ENCODE measurements at regions not wholly inside any gene's neighbourhood (a gene's known extent, or its start where the extent isn't known, plus 50 kb on each side); places are given as distances from the start of the nearest gene placed in this dataset.
"Not testable (repeated sequence)": the region's sequence is repeated elsewhere in the genome, so short reads cannot be mapped to it uniquely, and the experiment has no call there.

DNA sequence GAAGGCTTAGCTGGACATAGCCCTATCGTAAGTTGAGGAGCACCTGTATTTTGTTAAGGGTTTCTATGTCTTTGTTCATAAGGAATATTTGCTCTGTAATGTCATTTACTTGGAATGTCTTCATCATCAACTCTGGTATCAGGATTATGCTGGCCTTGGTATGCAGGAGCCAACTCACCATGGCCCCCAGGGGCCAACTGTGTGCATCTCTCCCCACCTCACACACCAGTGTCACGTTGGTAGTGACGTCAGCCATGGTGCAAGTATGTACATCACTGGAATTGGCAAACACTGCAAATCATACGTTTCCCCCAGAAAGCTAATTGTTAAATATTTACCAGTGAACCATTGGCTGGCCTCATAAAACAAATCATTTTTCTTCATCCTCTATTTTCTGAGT, 70.8 kb downstream of the YTHDF1 start:
- no peak for DNase-seq (ENCODE audit: low spot score)

DNA sequence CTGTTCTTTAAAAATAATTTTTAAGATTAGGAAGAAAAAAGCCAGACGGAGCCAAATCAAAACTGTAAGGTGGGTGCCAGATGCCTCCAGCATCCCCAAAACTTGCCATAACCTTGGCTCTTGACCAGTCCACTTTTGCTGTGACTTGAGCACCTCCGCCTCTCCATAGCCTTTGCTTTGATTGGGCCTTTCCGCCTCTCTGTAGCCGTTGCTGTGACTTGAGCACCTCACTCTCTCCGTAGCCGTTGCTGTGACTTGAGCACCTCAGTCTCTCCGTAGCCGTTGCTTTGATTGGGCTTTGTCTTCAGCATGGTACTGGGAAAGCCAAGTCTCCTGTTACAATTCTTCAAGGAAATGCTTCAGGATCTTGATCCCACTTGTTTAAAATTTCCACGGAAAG, 73.0 kb downstream of the YTHDF1 start:
- DNase-seq (ENCODE audit: low spot score) = no peak

DNA sequence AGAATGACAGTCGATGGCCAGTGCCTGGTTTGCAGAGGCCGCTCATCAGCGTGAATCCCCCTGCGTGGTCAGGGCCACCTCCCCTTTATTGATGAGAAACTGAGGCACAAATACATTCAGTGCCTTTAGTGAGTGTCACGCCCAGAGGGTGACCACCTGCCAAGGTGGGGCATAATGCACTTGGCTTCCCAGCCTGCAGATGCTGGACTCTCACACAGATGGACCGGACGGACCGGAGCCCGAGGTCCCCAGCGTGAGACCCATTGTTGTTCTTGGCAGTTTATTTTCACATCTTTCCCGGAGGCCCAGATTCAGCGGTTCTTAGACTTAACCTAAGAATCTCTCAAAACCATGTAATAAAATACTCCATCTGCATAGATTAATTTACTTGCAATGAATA, 74.4 kb downstream of the YTHDF1 start:
- DNase-seq (ENCODE audit: low spot score) = no peak

DNA sequence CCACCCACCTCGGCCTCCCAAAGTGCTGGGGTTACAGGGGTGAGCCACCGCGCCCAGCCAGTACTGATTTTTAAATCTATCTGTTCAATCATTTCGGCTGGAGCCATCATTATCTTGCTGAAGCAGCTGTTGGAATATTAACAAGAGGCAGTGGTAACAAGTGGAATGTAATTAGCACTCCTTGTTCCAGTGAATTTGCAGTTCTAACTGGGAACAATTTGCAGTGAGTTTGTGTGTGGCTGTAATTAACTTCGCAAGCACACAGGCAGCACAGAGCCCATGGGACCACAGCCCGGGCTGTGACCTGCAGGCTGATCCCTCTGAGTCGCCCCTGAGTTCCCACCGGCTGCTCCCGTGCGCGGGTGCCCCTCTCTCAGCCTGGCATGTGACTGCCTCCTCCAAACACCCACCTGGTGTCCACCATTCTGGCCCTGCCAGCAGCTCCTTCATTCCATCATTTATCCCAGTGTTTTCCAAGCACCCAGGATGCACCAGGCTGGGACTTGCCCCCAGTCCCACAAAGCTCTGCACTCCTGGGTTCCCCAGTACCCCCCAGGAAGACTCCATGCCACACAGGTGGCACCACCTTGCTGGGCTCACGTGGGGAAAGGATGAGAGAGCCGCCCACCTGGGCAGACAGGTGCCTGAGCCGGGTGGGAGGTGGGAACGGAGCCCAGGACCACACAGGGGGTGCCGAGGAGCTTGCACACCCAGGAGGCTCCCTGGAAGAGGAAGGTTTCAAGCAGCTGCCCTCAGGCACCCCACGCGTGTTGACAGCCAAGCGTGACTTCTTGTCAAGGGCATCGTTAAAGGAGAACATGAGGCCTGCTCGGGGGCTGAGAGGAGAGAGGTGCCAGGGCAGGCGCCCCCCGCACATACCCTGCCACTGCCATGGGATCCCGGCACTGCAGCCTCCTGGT, 75.2 kb downstream of the YTHDF1 start:
- no peak for DNase-seq (ENCODE audit: low spot score)

DNA sequence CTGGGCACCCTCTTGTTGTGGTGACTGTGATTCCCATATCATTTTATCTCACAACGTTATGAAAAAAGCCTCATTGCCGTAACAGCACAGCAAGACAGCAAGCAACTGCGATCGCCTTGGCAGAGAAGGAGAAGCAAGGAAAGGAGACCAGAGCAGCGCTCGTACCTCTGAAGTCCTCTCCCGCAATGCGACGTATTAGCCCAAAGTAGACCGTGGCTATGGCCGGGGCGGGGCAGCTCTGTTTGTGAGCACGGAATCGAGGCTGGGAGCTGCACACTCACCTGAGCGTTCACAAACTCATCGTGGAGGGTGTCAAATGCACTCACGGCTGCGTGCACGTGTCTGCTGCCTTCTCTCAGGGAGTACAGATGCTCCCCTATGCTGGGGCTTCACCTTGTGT, 76.1 kb downstream of the YTHDF1 start:
- no peak for DNase-seq (ENCODE audit: low spot score)

DNA sequence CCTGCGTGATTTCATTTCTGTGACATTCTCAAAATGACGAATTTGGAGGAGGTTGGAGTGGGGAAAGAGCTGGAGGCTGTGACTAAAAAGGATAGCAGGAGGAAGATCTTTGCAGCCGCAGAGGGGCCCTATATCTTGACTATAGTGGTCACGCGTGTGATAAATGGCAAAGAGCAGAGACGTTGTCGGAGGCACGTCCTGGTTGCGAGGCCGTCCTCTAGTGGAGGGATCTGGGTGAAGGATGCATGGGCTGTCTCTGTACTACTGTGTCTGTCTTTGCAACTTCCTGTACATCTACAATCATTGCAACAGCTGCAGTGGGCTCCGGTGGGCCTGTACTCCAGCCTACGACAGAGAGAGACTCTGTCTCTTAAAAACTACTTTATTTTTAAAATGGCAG, 76.6 kb downstream of the YTHDF1 start:
- no peak for DNase-seq (ENCODE audit: low spot score)

DNA sequence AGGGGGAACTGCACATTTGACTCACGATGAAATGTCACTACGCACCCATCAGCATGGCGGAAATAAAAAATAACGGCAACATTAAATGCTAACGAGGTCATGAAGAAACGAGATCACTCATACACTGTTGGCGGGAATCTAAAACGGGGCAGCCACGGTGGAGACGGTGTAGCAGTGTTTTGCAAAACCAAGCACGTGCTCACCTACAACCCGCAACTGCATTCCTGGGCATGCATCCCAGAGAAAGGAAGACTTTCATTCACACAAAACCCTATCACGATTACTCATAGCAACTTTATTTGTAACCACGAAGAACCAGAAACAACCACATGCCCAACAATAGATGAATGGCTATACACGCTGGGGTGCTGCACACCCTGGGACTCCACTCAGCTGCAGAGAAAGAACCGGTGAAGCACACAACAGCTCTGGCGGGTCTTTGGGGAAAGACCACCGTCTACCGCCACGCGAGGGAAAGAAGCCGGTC, 77.0 kb downstream of the YTHDF1 start:
- DNase-seq (ENCODE audit: low spot score) = no peak

DNA sequence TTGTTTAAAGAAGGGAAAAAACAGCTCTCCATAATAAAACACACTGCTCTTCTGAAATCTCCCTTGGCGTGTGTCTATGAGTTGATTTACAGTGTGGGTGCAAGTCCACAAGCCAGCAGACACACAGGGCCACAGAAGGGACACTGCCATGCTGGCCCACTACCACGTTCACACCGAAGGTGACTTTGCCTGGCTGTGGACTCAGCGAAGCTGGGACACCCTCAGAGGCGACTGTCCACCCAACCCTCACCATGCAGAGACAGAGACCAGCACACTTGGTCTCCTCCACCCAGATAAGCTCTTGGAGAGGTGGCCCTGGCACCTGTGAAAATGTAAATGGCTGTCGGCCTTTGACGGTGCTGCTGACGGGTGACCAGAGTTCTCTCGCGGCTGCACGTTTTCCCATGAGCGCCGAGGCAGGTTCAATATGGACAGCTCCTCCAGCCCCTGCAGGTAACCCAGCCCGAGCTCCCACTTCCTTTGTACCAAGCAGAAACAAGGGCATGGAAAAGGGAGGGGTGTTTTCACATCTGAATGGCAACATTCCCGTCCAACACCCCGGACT, 78.0 kb downstream of the YTHDF1 start:
- no peak for DNase-seq (ENCODE audit: low spot score)

DNA sequence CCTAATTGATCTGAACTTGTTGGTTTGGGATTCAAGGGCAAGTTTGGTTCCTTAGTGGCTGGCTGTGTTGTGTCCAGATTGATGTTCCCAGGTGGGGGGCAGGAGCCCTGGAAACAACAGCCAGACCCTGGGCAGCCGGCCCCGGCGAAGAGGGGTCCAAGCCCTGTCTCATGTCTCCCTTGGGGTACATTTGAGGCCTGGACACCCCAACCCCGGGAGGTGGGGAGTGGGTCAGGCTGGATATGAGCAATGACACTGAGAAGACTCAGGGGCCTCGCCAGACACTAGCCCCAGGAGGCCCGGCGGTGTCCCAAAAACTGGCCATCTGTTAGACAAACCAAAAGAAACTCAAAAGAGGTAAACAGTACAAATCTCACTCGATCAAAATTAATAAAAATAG, 79.6 kb downstream of the YTHDF1 start:
- DNase-seq (ENCODE audit: low spot score) = no peak

DNA sequence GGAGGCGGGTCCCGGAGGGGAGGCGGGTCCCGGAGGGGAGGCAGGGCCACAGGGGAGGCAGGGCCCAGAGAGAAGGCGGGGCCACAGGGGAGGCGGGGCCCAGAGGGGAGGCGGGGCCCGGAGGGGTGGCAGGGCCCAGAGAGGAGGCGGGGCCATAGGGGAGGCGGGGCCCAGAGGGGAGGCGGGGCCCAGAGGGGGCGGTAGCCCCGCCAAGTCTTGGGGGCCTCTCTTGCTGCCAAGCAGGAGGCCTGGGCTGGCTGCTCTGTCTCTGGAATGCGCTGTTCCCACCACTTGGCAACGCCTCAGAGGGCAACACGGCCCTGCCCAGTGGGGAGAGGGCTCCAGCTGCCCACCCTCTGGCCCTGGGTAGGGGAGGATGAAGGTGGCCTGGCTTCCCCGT, 80.5 kb downstream of the YTHDF1 start:
- DNase-seq (ENCODE audit: low spot score) = no peak

DNA sequence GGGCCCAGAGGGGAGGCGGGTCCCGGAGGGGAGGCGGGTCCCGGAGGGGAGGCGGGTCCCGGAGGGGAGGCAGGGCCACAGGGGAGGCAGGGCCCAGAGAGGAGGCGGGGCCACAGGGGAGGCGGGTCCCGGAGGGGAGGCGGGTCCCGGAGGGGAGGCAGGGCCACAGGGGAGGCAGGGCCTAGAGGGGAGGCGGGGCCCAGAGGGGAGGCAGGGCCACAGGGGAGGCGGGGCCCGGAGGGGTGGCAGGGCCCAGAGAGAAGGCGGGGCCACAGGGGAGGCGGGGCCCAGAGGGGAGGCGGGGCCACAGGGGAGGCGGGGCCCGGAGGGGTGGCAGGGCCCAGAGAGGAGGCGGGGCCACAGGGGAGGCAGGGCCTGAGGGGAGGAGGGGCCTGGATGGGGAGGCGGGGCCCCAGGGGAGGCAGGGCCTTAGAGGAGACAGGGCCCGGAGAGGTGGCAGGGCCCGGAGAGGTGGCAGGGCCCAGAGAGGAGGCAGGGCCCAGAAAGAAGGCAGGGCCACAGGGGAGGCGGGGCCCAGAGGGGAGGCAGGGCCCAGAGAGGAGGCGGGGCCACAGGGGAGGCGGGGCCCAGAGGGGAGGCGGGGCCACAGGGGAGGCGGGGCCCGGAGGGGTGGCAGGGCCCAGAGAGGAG, 81.1 kb downstream of the YTHDF1 start:
- not testable (repeated sequence) for DNase-seq (ENCODE audit: low spot score)

DNA sequence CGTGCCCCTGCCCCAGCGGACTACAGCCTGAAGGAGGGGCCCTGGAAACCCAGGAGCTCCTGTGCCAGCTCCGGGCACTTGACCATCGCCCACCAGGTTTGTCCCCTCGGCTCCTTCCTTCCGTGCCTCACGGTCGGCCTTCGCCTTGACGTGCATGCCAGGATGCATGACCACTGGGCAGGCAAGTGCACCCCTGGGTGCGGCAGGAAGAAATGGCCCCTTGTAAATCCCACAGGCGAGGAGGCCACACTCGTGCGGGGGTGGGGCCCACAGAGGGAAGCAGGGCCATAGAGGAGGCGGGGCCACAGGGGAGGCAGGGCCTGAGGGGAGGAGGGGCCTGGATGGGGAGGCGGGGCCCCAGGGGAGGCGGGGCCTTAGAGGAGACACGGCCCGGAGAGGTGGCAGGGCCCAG, 81.7 kb downstream of the YTHDF1 start:
- DNase-seq (ENCODE audit: low spot score) = no peak

DNA sequence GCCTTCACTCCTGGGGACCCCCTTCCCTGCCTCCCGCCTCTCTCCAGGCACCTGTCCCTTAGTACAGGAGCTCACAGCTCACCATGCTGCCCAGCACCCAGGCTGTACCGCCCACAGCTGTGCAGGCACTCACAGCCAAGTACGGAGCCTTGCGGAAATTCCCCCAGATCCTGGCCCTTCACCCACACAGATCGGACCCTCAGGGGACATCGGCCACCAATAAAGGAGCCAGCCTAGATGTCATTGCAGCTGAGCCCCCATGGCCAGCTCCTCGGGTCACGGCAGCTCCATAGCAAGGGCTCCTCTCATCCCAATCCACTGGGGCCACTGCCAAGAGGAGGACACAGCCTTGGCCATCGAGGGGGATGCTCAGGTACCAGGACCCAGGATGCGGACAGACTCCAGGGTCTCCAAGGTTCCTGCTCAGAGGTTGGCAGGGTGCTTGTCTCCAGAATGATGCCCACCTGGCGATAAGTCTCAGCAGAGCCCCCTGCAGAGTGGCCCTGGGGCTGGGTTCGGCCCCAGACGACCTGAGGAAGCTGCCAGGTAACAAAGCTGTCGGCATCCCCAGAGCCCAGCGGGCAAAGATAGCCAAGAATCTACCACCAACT, 82.3 kb downstream of the YTHDF1 start:
- no peak for DNase-seq (ENCODE audit: low spot score)

DNA sequence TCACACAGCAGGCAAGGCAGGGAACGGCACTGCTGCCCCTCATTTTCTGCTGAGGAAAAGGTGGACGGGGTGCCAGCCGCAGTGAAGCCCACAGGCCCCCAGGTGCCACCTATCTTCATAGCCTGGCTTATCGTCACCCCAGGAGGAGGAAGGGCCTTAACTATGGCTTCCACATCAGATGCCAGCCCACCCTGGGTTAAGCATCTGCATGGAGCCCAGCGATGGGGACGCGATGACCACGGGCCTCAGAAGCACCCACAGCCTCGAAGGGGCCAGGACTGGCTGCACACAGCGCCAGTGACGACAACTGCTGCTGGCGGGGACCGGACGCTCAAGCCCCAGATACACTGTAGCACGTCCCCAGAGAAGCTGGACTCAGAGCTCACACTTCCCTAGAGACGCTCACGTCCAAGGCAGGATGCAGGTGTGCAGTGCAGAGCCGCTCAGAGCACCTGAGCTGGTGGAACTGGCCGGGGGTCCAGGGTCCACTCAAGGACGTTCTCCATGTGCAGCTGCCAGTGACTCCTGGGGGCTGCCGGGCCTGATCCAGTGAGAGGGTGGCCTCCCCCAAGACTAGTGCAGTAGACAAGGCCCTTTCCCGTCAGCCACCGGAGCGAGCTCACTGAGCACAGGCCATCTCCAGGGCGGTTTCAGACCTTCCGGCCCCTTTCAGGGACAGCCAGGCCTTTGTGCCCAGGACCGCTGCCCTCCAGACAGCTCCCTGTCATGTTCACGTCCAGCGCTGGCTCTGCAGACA, 83.0 kb downstream of the YTHDF1 start:
- DNase-seq (ENCODE audit: low spot score) = no peak

DNA sequence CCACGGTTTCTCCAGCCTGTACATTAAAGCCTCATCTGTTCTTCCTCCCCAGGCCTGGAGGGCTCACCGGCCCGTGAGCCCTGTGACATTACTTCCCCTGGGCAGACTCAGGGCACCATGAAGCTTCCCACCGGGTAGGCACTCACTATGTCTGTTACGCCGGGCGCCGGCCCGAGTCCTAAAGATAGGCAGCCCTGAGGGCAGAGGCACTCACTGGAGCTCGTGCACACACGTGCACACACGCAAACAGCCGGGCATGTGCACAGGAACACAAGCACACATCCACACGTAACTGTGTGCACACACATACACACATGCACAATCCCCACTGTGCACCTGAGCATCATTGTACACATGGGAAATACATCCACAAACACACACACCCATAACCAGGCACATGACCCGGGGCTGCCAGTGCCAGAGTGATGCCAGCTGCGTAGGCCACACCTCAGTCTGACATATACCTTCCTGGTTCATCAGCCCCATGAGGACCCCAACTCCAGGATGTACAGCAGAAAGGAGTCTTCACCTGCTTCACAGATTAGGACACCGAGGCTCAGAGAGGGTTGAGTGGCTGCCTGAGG, 83.7 kb downstream of the YTHDF1 start:
- DNase-seq (ENCODE audit: low spot score) = no peak

DNA sequence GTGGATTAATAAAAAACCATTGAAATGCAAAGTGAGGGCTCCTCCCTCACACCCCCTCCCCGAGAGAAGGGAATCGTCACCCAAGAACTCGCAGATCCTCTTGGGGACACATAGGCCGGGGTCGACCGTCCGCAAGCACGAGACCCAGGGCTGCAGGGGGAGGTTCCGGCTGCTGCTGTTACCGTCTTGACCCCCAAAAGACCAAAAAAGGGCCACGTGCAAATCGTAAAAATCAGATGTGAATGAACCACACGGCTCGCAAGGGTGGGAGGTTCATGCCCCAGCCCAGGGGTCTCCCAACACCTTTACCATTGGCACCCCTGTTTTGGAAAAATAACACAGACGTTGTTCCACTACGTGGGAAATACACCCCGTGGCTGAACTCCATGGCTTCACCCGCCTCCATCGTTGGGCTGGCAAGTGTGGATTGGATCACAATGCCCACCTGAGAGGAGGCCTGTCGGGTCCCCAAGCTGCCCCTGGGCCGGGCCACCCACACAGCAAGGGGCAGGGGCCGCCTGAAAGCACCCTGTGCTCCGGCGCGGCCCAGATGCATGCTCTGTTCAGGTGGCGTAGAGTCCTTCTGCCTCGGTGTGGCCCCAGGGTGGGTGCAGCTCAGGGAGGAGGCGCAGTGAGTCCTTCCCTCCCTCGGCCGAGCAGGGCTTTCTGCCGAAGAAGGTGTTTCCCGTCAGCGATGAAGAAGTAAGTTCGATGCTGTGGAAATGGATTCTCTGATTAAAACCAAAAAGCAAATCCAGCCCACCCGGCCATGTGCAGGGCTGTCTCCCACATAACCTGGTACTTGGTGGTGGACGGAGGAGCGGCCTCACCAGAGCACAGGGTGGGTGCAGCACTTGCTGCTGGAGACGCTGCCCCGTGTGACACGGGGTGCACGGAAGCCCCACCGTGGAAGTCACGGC, 85.0 kb downstream of the YTHDF1 start:
- no peak for DNase-seq (ENCODE audit: low spot score)

DNA sequence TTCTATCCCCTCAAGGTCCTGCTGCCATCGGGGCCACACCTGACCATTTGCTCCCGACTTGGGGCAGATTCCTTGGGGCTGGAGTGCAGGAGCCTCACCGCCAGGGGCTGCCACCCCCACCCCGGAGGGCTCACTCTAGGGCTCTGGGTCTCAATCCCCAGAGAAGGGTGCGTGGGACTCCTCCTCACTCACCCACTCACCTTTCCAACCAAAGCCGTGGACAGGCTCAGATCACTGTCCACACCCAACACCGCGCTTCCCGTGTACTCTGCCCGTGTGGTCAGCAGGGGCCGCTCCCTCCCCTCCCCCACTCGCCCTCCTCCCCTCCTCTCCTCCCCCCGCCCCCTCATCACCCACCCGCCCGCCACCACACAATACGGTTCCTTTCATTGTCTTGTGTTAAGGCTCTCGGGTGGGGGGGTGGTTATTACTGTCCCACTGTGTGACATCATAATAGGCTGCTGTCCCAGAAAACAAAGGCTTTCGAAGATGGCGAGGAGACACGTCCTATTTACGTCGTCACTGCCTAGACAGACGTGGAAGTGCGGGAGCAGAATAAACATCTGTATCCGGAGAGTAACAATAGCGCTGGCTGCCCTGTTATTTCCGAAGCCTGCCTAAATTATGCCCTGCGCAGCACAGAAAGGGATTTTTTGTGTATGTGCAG, 85.8 kb downstream of the YTHDF1 start:
- no peak for DNase-seq (ENCODE audit: low spot score)

DNA sequence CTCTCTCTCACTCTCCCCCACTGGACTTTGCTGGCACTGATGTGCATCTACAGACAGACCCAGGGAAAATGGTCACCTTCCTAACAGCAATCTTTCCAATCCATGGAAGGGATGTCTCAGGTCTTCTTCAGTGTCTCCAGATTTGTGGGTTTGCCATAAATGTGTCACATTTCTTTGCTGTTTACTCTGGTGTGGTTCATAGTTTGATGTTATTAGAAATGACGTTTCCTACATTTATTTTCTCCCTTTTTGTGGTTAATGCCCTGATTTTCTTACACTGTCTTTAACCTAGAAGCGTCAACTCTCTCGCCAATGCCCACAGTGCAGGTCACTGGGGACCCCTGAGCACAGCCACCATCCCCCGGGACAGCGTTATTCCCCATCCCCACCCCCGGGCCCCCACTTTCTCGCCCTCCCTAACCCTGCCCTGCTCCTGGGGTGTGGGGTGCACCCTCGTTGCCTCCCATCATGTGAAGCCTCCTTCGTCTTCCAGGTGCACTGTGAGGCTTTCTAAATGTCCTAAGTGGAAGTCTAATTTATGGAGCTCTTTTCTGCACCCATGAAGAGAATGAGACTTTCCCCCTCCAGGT, 86.5 kb downstream of the YTHDF1 start:
- no peak for DNase-seq (ENCODE audit: low spot score)

DNA sequence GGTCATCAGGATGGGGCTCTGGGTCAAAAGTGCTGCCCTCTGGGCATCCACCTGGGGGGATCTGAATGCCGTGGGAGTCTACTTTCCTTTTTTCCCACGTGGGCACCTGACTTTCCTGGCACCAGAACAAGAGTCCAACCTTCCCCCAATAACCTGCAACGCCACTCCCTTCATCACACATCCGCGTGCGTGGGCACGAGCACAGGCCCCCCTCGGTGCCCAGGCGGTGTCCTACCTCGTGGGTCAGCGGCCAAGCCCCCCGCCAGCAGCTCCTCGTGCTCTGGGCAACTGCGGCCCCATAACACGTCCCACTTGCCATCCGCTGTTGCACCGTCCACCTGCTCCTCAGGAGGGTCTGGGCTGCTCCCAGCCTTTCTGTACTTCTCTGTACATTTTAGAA, 87.0 kb downstream of the YTHDF1 start:
- no peak for DNase-seq (ENCODE audit: low spot score)

DNA sequence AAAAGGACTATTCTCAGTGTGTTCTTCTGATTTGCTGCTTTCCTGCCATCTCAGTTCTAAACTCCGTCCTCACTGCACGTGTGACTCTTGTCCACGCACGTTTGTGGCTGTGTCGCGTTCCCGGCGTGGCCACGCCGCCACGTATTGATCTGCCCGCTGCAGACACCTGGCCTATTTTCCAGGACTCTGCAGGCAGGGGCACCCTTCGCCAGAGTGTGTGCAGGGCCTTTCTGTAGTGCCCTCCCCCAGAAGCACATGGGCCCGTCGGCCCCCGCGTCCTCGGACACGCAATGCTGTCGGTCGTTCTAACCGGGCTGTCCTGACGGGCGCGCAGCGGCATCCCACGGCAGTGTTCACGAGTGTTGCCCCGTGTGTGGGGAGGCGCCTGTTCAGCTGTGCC, 87.6 kb downstream of the YTHDF1 start:
- DNase-seq (ENCODE audit: low spot score) = no peak
